Skeletal muscle satellite cell (primary cell): ENCODE measurements at regions not wholly inside any gene's neighbourhood (a gene's known extent, or its start where the extent isn't known, plus 50 kb on each side); places are given as distances from the start of the nearest gene placed in this dataset.

Experiments used
- H3K27me3 ChIP-seq: 2 replicates; pipeline ENCODE4 v1.7.0; 2013; ENCODE audit warnings: low read length; ENCODE audit not compliant: control insufficient read depth, insufficient read depth
- H3K36me3 ChIP-seq: 2 replicates; pipeline ENCODE4 v1.7.0; 2013; ENCODE audit warnings: mild to moderate bottlenecking, control low read depth, low read length; ENCODE audit not compliant: insufficient read depth
- H3K4me1 ChIP-seq: 2 replicates; pipeline ENCODE4 v1.7.0; 2013; ENCODE audit warnings: low read length; ENCODE audit not compliant: control insufficient read depth, insufficient read depth
- H3K4me2 ChIP-seq: 2 replicates; pipeline ENCODE4 v1.7.0; 2013; ENCODE audit warnings: mild to moderate bottlenecking, low read length
- H3K4me3 ChIP-seq: 2 replicates; pipeline ENCODE4 v1.7.0; 2013; ENCODE audit warnings: low read length
- H3K9ac ChIP-seq: 2 replicates; pipeline ENCODE4 v1.7.0; 2013; ENCODE audit warnings: mild to moderate bottlenecking, low read depth, low read length, moderate library complexity
- H3K9me3 ChIP-seq: replicated peaks from 2 replicates; pipeline ENCODE4 v1.7.0; 2013; ENCODE audit warnings: mild to moderate bottlenecking, control low read depth, low read length

DNA sequence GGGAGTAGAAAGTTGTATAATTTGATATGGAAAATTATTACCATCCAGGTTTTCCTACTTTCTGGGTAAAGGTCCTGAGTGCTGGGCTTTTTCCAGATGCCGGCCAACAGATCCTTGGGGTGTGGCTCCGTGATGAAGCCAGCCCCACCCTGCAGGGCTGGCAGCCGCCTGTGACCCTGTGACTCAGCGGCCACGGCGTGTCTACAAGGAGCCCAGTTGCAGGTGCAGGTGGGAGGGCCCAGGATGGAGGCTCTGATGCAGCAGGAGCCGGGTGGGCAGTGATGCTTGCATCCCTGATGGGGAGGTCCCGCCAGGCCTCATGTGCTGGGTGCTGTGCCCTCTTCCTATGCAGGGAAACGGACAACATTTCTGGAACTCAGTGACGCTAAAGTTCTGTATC is 96.0 kb upstream of the ALKAL2 start:
- Histone ChIP-seq H3K36me3 (no peaks in the 10 kb centered on the region), H3K4me3 (no peak overlapping the region), H3K27me3 (no peaks in the 10 kb centered on the region), H3K4me2 (no peak overlapping the region), H3K4me1 (no peaks in the 10 kb centered on the region), H3K9me3 (peaks cover 7% of the 10 kb centered on the region), H3K9ac (no peak overlapping the region)

DNA sequence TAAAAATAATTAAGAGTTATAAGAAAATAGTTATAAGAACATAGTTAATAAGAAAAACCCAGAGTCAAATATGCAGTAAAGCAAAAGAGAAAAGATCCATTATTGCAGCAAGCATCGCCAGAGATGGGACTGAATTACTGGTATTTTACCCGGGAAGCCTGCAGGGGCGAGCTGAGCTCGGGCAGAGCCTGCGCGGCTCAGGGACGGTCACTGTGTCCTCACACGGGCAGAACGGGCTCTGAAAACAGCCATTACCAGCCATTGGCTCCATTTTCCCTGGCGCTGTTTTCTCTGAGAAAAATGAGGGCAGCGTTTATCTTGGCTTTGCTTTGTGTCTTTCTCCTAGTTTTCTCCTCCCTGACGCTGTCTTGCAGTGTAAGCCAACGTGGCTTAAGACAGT is 95.3 kb upstream of the ALKAL2 start:
- no peak overlapping the region for H3K9ac ChIP-seq
- no peak overlapping the region for H3K4me2 ChIP-seq
- no peaks in the 10 kb centered on the region for H3K36me3 ChIP-seq
- H3K9me3 ChIP-seq, result peaks cover 4% of the 10 kb centered on the region
- no peak overlapping the region for H3K4me3 ChIP-seq
- H3K27me3 ChIP-seq, result no peaks in the 10 kb centered on the region
- H3K4me1 ChIP-seq, result no peaks in the 10 kb centered on the region

DNA sequence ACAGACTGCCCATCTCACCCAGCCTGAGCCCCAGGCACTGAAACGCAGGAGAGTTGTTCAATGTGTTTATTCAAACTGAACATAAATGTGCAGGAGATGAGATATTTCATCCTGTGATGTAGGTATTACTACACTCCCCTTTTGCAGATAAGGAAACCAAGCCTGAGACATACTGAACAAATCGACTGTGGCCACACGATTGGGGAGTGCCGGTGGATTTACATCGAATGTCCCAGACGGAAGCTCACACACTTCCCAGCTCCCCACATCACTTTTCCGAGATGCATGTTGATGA is 94.8 kb upstream of the ALKAL2 start:
- H3K4me1 ChIP-seq, result no peaks in the 10 kb centered on the region
- H3K4me2 ChIP-seq, result no peak overlapping the region
- no peaks in the 10 kb centered on the region for H3K27me3 ChIP-seq
- no peak overlapping the region for H3K9ac ChIP-seq
- H3K9me3 ChIP-seq, result peaks cover 4% of the 10 kb centered on the region
- H3K36me3 ChIP-seq, result no peaks in the 10 kb centered on the region
- H3K4me3 ChIP-seq, result no peak overlapping the region

DNA sequence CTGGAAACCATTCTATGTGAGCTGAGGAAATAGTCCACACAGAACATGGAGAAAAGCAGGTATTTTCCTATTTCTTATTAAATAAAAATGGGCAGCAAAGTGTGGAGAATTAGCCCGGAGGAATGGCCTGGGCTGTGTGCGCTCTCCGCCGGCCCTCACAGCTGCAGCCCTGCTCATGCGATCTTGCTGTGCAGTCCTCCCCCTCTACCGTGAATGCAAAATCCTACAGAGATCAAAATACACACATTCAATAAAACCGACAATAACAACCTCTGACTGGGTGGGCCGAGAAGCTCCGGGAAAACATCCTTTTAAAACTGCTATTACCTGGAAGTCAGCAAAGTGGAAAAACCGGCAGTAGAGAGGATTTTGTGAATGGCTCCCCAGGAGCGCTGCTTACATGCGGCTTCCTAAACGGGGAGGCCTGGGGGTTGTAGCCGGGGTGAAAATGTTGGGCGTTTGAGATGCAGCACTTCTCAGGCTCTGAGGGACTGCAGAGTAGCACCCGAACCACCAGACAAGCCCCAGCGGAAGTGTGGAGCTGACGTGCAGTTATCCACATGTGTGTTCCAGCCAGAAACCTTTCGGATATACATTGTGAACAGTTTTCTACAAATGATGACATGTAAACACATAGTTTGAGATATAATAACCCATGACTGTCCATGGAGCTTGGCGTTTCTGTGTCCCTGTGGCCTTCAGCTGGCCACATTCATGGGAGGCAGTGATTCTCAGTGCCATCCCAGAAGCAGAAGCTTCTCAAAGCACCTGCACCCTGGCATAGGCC is 94.2 kb upstream of the ALKAL2 start:
- peaks cover 4% of the 10 kb centered on the region for H3K9me3 ChIP-seq
- no peaks in the 10 kb centered on the region for H3K36me3 ChIP-seq
- H3K27me3 ChIP-seq, result no peaks in the 10 kb centered on the region
- H3K4me3 ChIP-seq, result no peak overlapping the region
- no peak overlapping the region for H3K9ac ChIP-seq
- no peak overlapping the region for H3K4me2 ChIP-seq
- H3K4me1 ChIP-seq, result no peaks in the 10 kb centered on the region

DNA sequence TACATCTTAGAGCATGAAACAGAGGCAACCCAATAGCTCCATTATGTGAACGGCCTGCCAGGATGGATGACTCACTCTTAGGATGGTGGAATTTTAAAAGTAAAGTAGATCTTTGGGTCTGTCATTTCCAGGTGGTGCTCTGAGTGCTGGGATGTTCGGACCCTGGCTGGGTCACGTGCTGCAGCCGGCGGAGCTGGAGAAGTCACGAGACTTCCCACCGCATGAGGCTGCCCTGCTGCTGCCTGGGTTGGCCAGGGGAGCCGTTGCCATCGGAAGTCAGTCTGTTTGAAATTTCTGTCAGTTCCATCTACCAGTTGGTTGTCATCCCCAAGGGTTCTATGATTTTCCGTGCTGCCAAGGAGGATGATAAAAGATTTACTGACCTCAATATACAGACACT is 93.3 kb upstream of the ALKAL2 start:
- Histone ChIP-seq H3K9ac (no peak overlapping the region), H3K4me2 (no peak overlapping the region), H3K36me3 (no peaks in the 10 kb centered on the region), H3K4me3 (no peak overlapping the region), H3K4me1 (no peaks in the 10 kb centered on the region), H3K9me3 (peaks cover 4% of the 10 kb centered on the region), H3K27me3 (no peaks in the 10 kb centered on the region)

DNA sequence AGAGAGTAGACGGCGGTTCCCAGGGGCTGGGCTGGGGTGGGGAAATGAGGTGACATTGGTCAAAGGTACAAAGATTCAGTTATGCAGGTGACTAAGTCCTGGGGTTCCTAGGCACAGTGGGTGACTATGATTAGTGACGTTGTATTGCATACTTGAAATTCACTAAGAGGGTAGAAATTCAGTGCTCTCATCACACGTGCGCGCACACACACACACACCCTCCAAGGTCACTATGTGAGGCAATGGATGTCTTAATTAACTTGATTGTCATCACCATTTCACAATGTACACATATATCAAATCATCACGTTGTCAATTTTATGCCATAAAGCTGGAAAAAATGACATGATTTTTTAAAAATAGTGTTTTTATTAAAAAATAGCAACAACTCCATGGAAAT is 92.9 kb upstream of the ALKAL2 start:
- no peaks in the 10 kb centered on the region for H3K4me1 ChIP-seq
- no peaks in the 10 kb centered on the region for H3K27me3 ChIP-seq
- H3K4me3 ChIP-seq, result no peak overlapping the region
- H3K4me2 ChIP-seq, result no peak overlapping the region
- no peaks in the 10 kb centered on the region for H3K36me3 ChIP-seq
- peaks cover 4% of the 10 kb centered on the region for H3K9me3 ChIP-seq
- H3K9ac ChIP-seq, result no peak overlapping the region

DNA sequence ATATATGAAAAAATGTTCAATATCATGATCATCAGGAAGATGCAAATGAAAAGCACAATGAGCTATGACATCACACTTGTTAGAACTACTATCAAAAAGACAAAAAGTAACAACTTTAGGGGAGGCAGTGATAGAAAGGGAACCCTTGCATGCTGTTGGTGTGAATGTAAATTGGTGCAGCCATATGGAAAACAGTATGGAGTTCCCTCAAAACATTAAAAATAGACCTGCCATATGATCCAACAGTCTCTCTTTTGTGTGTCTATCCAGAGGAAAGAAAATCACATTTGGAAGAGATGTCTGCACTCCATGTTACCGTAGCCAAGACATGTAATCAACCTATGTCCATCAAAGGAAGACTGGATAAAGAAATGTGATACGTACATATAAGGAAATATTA is 92.3 kb upstream of the ALKAL2 start:
- Histone ChIP-seq H3K9ac (no peak overlapping the region), H3K4me3 (no peak overlapping the region), H3K4me1 (no peaks in the 10 kb centered on the region), H3K36me3 (no peaks in the 10 kb centered on the region), H3K4me2 (no peak overlapping the region), H3K9me3 (peaks cover 4% of the 10 kb centered on the region), H3K27me3 (no peaks in the 10 kb centered on the region)

DNA sequence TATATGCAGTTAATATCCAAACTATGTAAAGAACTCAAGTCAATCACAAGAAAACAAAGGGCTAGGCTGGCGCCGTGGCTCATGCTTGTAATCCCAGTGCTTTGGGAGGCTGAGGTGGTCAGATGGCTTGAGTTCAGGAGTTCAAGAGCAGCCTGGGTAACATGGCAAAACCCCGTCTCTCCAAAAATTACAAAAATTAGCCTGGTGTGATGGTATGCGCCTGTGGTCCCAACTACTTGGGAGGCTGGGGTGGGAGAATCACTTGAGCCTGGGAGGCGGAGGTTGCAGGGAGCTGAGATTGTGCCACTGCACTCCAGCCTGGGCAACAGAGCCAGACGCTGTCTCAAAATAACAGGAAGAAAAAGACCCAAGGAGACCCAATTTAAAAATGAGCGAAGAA is 91.9 kb upstream of the ALKAL2 start:
- H3K36me3 ChIP-seq, result no peaks in the 10 kb centered on the region
- no peak overlapping the region for H3K9ac ChIP-seq
- no peak overlapping the region for H3K4me3 ChIP-seq
- H3K27me3 ChIP-seq, result no peaks in the 10 kb centered on the region
- H3K9me3 ChIP-seq, result peaks cover 4% of the 10 kb centered on the region
- no peaks in the 10 kb centered on the region for H3K4me1 ChIP-seq
- H3K4me2 ChIP-seq, result no peak overlapping the region

DNA sequence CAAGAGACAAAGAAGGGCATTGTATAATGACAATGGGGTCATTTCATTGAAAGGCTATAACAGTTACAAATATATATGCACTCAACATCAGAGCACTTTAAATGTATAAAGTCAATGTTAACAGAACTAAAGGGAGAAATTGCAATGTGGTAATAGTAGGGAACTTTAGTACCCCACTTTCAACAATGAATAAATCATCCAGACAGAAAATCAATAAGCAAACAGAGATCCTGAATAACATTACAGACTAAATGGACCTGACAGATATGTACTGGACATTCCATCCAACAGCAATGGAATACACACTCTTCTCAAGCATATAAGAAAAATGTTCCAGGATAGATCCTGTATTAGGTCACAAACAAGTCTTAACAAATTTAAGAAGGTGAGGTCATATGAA is 90.5 kb upstream of the ALKAL2 start:
- H3K9me3 ChIP-seq, result peaks cover 4% of the 10 kb centered on the region
- H3K4me1 ChIP-seq, result no peaks in the 10 kb centered on the region
- H3K27me3 ChIP-seq, result no peaks in the 10 kb centered on the region
- no peak overlapping the region for H3K9ac ChIP-seq
- no peak overlapping the region for H3K4me3 ChIP-seq
- no peaks in the 10 kb centered on the region for H3K36me3 ChIP-seq
- H3K4me2 ChIP-seq, result no peak overlapping the region

DNA sequence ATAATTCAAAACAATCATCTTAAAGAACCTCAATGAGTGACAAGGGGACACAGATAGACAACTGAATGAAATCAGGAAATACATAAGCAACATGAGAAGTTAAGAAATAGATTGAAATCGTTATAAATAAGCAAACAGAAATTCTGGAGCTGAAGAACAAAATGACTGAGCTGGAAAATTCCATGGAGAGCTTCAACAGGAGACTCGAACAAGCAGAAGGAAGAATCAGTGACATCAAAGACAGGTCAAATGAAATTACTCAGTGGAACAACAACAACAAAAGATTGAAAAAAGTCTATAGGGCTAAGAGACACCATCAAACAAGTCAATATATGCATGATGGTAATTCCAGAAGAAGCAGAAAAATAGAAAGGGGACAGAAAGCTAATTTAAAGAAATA is 89.5 kb upstream of the ALKAL2 start:
- Histone ChIP-seq H3K27me3 (no peaks in the 10 kb centered on the region), H3K4me3 (no peak overlapping the region), H3K4me2 (no peak overlapping the region), H3K9ac (no peak overlapping the region), H3K9me3 (peaks cover 8% of the 10 kb centered on the region), H3K4me1 (no peaks in the 10 kb centered on the region), H3K36me3 (no peaks in the 10 kb centered on the region)

DNA sequence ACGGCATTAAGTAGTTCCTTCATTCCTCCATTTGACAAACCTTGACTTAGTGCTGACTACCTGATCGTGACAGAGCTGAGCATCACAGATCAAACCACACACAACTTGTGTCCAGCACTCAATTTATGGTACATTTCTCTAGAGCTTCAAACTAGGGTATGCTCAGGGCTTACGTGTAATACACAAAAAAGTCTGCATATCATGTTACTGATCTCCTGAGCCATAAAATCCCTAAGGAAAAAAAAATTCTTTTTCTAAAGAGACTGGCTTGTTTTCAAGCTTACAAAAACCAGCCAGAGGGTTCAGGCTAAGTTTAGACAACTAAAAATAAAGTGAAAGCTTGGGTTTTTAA is 88.0 kb upstream of the ALKAL2 start:
- H3K9ac ChIP-seq, result no peak overlapping the region
- H3K4me3 ChIP-seq, result no peak overlapping the region
- H3K9me3 ChIP-seq, result peaks cover 8% of the 10 kb centered on the region
- no peaks in the 10 kb centered on the region for H3K4me1 ChIP-seq
- no peak overlapping the region for H3K4me2 ChIP-seq
- H3K36me3 ChIP-seq, result no peaks in the 10 kb centered on the region
- no peaks in the 10 kb centered on the region for H3K27me3 ChIP-seq

DNA sequence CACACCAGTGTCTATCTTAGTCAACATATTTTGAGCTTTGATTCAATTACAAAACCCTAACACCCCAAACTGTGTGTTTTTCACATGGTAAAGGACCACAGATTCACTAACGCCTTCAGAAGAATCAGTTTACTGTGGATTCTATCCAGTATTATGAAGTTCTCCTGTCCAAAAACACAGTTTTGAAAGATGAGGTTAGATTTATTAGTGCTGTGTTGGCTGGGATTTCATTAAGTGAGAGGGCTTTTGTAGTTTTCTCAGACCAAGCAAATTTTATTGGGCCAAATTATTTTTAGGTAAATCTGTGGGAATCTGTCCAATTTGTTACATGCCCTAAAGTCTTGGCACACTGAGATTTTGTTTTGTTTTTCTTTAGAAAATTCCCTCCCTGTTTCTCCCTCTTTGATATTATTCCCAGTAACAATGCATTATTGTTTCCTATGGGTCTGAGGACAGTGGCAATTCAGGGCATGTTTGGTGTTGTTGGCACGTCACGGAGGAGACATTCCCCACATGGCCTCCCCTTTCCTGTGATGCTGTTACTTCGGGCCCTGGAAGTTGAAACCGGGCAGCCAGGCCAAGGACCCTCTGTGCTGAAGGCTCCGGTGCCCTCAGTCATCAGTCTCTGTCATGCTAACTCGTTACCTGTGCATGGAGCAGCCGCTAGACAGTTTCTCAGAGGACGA is 87.5 kb upstream of the ALKAL2 start:
- Histone ChIP-seq H3K4me2 (no peak overlapping the region), H3K27me3 (no peaks in the 10 kb centered on the region), H3K4me1 (no peaks in the 10 kb centered on the region), H3K9me3 (peaks cover 8% of the 10 kb centered on the region), H3K4me3 (no peak overlapping the region), H3K36me3 (no peaks in the 10 kb centered on the region), H3K9ac (no peak overlapping the region)
